ENCODE measurements at regions not wholly inside any gene's neighbourhood (a gene's known extent, or its start where the extent isn't known, plus 50 kb on each side); places are given as distances from the start of the nearest gene placed in this dataset.

- no peak overlapping the region for H3K4me3 ChIP-seq (ENCODE audit: insufficient read depth, low read depth, low read length, poor library complexity, severe bottlenecking)
These were observed 489.1 kb upstream of the SALL1 start for GRCh38 chr16:51640196-51640595.

DNA sequence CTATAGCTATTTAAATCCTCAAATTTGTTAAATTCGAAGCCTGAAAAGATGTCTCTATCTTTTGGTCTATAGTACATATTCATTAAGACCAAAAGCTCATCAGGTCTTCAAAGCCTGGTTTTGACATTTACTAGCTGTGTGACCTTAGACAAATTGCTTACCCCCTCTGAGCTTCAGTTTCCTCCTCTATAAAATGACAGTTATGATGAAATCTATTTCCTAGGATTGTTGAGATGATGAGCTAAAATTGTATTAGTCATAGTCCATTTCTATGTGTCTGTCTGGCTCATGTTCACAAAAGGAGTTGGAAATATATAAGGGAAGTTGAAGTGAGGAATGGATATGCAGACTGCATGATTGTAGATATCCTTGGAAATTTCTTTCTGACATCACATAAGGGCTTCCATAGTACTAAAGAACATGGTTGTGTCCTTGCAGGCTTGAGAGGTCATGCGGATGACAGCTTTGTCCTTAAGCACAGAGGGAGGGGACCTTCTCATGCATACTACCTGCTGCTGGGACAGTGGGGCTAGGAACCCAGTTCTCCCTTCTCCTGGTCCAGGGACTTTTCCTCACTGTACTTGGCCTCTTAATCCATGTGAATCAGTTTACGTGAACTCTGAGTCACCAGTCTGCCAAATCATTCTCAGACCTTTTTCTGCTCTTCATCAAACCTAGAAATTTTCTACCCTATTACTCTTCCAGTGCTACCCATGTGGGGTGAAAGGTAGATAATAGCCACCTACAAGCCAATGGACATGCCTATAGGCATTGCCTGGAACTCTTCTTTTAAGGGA, 487.5 kb upstream of the SALL1 start:
- Histone ChIP-seq H3K36me3 (ENCODE audit: control insufficient read depth, insufficient read depth, low read length) (no peaks in the 10 kb centered on the region), H3K27ac (ENCODE audit: insufficient read depth, low read length, poor library complexity, severe bottlenecking) (no peak overlapping the region), H3K27me3 (replicated peaks; ENCODE audit: control insufficient read depth, insufficient read depth, low read length, poor library complexity, severe bottlenecking) (no peaks in the 10 kb centered on the region), H3K9me3 (ENCODE audit: control insufficient read depth, low read length) (no peaks in the 10 kb centered on the region), H3K4me3 (ENCODE audit: insufficient read depth, low read depth, low read length, poor library complexity, severe bottlenecking) (no peak overlapping the region), H3K4me1 (ENCODE audit: control insufficient read depth, insufficient read depth, low read length, poor library complexity, severe bottlenecking) (no peaks in the 10 kb centered on the region)
- DNase-seq, result no peak

More at GRCh38 chr16:51640196-51640595, 489.1 kb upstream of the SALL1 start:
- no peak for DNase-seq
- Histone ChIP-seq H3K9me3 (ENCODE audit: control insufficient read depth, low read length) (no peaks in the 10 kb centered on the region), H3K27ac (ENCODE audit: insufficient read depth, low read length, poor library complexity, severe bottlenecking) (no peak overlapping the region), H3K27me3 (replicated peaks; ENCODE audit: control insufficient read depth, insufficient read depth, low read length, poor library complexity, severe bottlenecking) (no peaks in the 10 kb centered on the region), H3K36me3 (ENCODE audit: control insufficient read depth, insufficient read depth, low read length) (no peaks in the 10 kb centered on the region), H3K4me1 (ENCODE audit: control insufficient read depth, insufficient read depth, low read length, poor library complexity, severe bottlenecking) (no peaks in the 10 kb centered on the region)

GRCh38 chr16:51637770-51638094, 486.7 kb upstream of the SALL1 start:
- Histone ChIP-seq H3K27ac (ENCODE audit: insufficient read depth, low read length, poor library complexity, severe bottlenecking) (no peak overlapping the region), H3K4me3 (ENCODE audit: insufficient read depth, low read depth, low read length, poor library complexity, severe bottlenecking) (no peak overlapping the region)

DNA sequence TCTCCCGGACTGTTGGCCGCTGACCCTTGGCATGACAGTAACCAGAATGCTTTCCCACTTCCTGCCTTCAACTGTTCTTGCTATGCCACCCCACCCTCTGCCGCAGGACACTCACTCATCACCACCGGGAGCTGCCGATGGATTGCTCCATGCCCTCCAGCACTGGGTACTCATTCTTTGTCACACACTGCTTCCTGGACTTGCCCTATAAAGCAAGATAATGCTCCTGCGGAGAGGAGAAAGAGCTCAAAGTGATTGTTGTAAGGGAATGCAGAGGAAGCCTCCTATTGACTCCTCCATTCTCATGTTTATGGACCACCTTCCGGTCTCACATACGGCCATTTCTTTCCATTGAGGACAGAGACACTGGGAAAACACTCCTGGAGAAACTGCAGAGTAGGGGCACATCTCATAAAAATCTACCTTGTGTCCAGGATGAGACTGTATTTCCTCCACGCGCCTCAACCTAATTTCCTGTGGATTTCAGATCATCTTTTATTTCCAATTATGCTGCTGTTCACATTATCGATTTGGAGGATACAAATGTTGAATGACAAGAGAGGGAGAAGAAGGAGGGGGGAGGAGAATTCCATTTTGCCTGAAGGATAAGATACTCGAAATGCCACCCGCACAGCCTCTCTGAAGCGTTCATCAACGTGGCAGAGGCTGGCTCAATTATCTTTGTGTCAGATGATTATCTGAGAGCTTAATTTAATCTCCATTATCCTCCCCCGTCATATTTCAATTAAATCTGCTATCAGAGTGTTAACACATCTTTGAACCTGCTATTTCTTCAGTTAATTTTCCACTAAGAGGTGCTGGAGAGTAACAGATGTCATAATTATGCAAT, 486.1 kb upstream of the SALL1 start:
- DNase-seq, result no peak
- H3K9me3 ChIP-seq (ENCODE audit: control insufficient read depth, low read length), result no peaks in the 10 kb centered on the region
- H3K4me3 ChIP-seq (ENCODE audit: insufficient read depth, low read depth, low read length, poor library complexity, severe bottlenecking), result no peak overlapping the region
- H3K27ac ChIP-seq (ENCODE audit: insufficient read depth, low read length, poor library complexity, severe bottlenecking), result no peak overlapping the region
- no peaks in the 10 kb centered on the region for H3K36me3 ChIP-seq (ENCODE audit: control insufficient read depth, insufficient read depth, low read length)
- H3K27me3 ChIP-seq (replicated peaks; ENCODE audit: control insufficient read depth, insufficient read depth, low read length, poor library complexity, severe bottlenecking), result no peaks in the 10 kb centered on the region
- H3K4me1 ChIP-seq (ENCODE audit: control insufficient read depth, insufficient read depth, low read length, poor library complexity, severe bottlenecking), result no peaks in the 10 kb centered on the region

More at GRCh38 chr16:51637770-51638094, 486.7 kb upstream of the SALL1 start:
- no peak for DNase-seq
- no peaks in the 10 kb centered on the region for H3K27me3 ChIP-seq (replicated peaks; ENCODE audit: control insufficient read depth, insufficient read depth, low read length, poor library complexity, severe bottlenecking)
- no peaks in the 10 kb centered on the region for H3K4me1 ChIP-seq (ENCODE audit: control insufficient read depth, insufficient read depth, low read length, poor library complexity, severe bottlenecking)
- no peaks in the 10 kb centered on the region for H3K9me3 ChIP-seq (ENCODE audit: control insufficient read depth, low read length)
- H3K36me3 ChIP-seq (ENCODE audit: control insufficient read depth, insufficient read depth, low read length), result no peaks in the 10 kb centered on the region

DNA sequence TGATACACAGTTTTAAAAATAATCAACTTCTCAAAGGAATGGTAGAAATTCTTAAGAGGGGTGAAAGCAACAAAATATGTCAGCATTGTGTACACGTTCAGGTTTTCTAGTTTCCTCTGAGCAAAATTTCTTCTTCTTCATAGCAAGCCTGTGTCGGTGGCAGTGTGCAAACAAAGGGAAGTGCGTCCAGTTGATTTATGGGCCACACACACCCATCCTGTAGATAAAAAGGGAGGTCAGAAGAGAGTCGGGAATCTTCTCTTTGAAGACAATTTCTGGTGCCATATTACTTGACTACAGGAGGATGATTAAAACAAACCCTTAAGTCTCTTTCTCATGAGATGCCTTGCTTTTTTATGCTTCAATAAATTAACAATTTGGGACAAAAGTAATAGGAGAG, 484.1 kb upstream of the SALL1 start:
- H3K9me3 ChIP-seq (ENCODE audit: control insufficient read depth, low read length), result no peaks in the 10 kb centered on the region
- H3K36me3 ChIP-seq (ENCODE audit: control insufficient read depth, insufficient read depth, low read length), result no peaks in the 10 kb centered on the region
- no peak overlapping the region for H3K4me3 ChIP-seq (ENCODE audit: insufficient read depth, low read depth, low read length, poor library complexity, severe bottlenecking)
- no peaks in the 10 kb centered on the region for H3K27me3 ChIP-seq (replicated peaks; ENCODE audit: control insufficient read depth, insufficient read depth, low read length, poor library complexity, severe bottlenecking)
- no peaks in the 10 kb centered on the region for H3K4me1 ChIP-seq (ENCODE audit: control insufficient read depth, insufficient read depth, low read length, poor library complexity, severe bottlenecking)
- DNase-seq, result no peak
- no peak overlapping the region for H3K27ac ChIP-seq (ENCODE audit: insufficient read depth, low read length, poor library complexity, severe bottlenecking)

DNA sequence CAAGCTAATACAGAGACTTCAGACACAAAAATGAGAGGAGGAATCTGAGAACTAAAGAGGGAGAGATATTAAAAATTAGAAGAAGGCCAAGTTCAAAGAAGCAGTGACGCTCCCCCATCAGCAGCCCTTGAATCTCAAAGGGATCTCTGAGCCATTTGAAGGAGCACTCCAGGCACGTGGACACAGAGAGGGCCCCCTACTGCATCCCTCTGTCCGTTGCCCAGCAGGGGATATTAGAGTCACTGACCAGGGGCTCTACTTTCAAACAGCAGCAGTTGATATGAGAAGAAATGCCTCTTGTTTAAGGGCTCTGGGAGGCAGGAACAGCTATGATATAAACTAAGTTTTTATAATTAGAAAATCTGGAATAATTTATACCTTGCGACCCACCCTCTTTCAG, 479.0 kb upstream of the SALL1 start:
- H3K4me3 ChIP-seq (ENCODE audit: insufficient read depth, low read depth, low read length, poor library complexity, severe bottlenecking), result no peak overlapping the region
- no peak for DNase-seq
- H3K27me3 ChIP-seq (replicated peaks; ENCODE audit: control insufficient read depth, insufficient read depth, low read length, poor library complexity, severe bottlenecking), result no peaks in the 10 kb centered on the region
- H3K4me1 ChIP-seq (ENCODE audit: control insufficient read depth, insufficient read depth, low read length, poor library complexity, severe bottlenecking), result no peaks in the 10 kb centered on the region
- H3K36me3 ChIP-seq (ENCODE audit: control insufficient read depth, insufficient read depth, low read length), result no peaks in the 10 kb centered on the region
- no peaks in the 10 kb centered on the region for H3K9me3 ChIP-seq (ENCODE audit: control insufficient read depth, low read length)
- H3K27ac ChIP-seq (ENCODE audit: insufficient read depth, low read length, poor library complexity, severe bottlenecking), result no peak overlapping the region

- H3K4me1 ChIP-seq (ENCODE audit: control insufficient read depth, insufficient read depth, low read length, poor library complexity, severe bottlenecking), result no peaks in the 10 kb centered on the region
- H3K36me3 ChIP-seq (ENCODE audit: control insufficient read depth, insufficient read depth, low read length), result no peaks in the 10 kb centered on the region
- H3K4me3 ChIP-seq (ENCODE audit: insufficient read depth, low read depth, low read length, poor library complexity, severe bottlenecking), result no peak overlapping the region
- H3K9me3 ChIP-seq (ENCODE audit: control insufficient read depth, low read length), result no peaks in the 10 kb centered on the region
- no peak for DNase-seq
- no peak overlapping the region for H3K27ac ChIP-seq (ENCODE audit: insufficient read depth, low read length, poor library complexity, severe bottlenecking)
- no peaks in the 10 kb centered on the region for H3K27me3 ChIP-seq (replicated peaks; ENCODE audit: control insufficient read depth, insufficient read depth, low read length, poor library complexity, severe bottlenecking)
These were observed 478.5 kb upstream of the SALL1 start for GRCh38 chr16:51629576-51629975.

GRCh38 chr16:51624080-51624775, 473.2 kb upstream of the SALL1 start:
- no peaks in the 10 kb centered on the region for H3K4me1 ChIP-seq (ENCODE audit: control insufficient read depth, insufficient read depth, low read length, poor library complexity, severe bottlenecking)
- no peak for DNase-seq
- H3K36me3 ChIP-seq (ENCODE audit: control insufficient read depth, insufficient read depth, low read length), result no peaks in the 10 kb centered on the region
- no peaks in the 10 kb centered on the region for H3K9me3 ChIP-seq (ENCODE audit: control insufficient read depth, low read length)
- no peak overlapping the region for H3K27ac ChIP-seq (ENCODE audit: insufficient read depth, low read length, poor library complexity, severe bottlenecking)
- no peak overlapping the region for H3K4me3 ChIP-seq (ENCODE audit: insufficient read depth, low read depth, low read length, poor library complexity, severe bottlenecking)
- H3K27me3 ChIP-seq (replicated peaks; ENCODE audit: control insufficient read depth, insufficient read depth, low read length, poor library complexity, severe bottlenecking), result no peaks in the 10 kb centered on the region

- Histone ChIP-seq H3K9me3 (ENCODE audit: control insufficient read depth, low read length) (no peaks in the 10 kb centered on the region), H3K27ac (ENCODE audit: insufficient read depth, low read length, poor library complexity, severe bottlenecking) (no peak overlapping the region), H3K4me3 (ENCODE audit: insufficient read depth, low read depth, low read length, poor library complexity, severe bottlenecking) (no peak overlapping the region), H3K4me1 (ENCODE audit: control insufficient read depth, insufficient read depth, low read length, poor library complexity, severe bottlenecking) (no peaks in the 10 kb centered on the region), H3K36me3 (ENCODE audit: control insufficient read depth, insufficient read depth, low read length) (no peaks in the 10 kb centered on the region), H3K27me3 (replicated peaks; ENCODE audit: control insufficient read depth, insufficient read depth, low read length, poor library complexity, severe bottlenecking) (no peaks in the 10 kb centered on the region)
- DNase-seq, result no peak
These were observed 470.5 kb upstream of the SALL1 start for GRCh38 chr16:51621610-51622009.

GRCh38 chr16:51615141-51615540, 464.1 kb upstream of the SALL1 start:
- H3K36me3 ChIP-seq (ENCODE audit: control insufficient read depth, insufficient read depth, low read length), result no peaks in the 10 kb centered on the region
- H3K4me1 ChIP-seq (ENCODE audit: control insufficient read depth, insufficient read depth, low read length, poor library complexity, severe bottlenecking), result no peaks in the 10 kb centered on the region
- H3K27me3 ChIP-seq (replicated peaks; ENCODE audit: control insufficient read depth, insufficient read depth, low read length, poor library complexity, severe bottlenecking), result no peaks in the 10 kb centered on the region
- H3K27ac ChIP-seq (ENCODE audit: insufficient read depth, low read length, poor library complexity, severe bottlenecking), result no peak overlapping the region
- H3K4me3 ChIP-seq (ENCODE audit: insufficient read depth, low read depth, low read length, poor library complexity, severe bottlenecking), result no peak overlapping the region
- DNase-seq, result no peak
- no peaks in the 10 kb centered on the region for H3K9me3 ChIP-seq (ENCODE audit: control insufficient read depth, low read length)

Measured in effector memory CD4-positive, alpha-beta T cell (primary cell).